ENCODE measurements at regions not wholly inside any gene's neighbourhood (a gene's known extent, or its start where the extent isn't known, plus 50 kb on each side); places are given as distances from the start of the nearest gene placed in this dataset.

DNA sequence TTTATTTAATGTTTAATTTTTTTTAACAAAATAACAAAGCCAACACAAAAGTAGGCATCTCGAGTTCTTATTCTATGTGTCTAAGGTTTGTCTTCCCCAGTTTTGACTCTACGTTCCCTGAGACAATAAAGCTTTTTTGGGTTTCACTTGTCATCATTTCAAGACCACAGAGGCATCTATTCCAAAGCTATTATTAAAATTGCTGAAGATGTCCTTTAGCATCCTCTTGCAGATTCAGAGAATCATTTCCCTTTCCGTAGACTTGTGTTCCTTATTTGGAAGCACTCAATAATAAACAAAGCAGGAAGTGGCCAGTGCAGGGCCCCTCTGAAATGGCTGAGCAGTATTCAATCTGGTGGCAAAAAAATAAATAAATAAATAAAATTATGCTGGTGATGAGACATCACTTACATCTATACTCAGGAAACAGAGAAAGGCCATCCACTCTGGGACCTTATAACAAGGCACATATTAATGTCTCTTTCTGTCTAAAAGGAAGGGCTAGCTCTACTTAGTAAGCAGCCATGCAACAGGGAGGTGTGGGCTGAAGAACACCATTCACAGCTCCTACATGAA lies 362.3 kb downstream of the WDR72 start:
- DNase-seq: no peak

DNA sequence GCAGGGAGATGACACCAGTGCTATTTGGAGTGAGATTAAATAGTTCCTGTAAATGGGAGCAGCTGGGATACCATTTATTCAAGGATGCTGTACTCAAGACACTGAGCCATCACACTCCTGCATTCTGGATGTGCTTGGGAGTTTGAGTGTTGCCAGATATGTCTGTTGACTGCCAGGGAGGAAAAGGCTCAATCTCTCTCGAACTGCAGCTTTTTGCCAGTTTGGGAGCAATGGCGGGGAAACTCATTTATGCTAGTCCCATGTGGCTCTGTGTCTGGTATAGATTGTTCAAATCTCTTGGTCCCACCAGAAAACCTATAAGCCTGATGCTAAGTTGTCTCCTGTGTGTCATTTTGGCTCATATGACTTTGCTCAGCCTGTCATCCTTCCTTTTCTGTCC lies 363.6 kb downstream of the WDR72 start:
- no peak for DNase-seq

DNA sequence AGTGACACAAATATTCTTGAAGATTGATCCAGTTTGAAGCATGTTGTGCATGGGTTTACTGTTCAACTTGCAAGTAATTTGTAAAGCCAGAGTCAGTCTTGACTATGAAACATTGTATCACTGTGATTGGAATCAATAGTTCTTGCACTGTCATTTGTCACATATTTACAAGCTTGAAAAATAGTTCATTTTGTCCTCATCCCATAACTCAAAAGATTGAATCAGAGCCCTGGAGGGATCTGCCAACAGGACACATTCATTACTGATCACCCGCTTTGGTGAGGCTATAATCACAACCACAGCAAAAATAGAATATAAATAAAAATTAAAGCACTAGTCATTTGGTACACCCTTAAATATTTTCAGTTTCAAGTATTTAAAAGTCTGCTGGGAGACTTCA lies 368.9 kb downstream of the WDR72 start:
- no peak for DNase-seq

DNA sequence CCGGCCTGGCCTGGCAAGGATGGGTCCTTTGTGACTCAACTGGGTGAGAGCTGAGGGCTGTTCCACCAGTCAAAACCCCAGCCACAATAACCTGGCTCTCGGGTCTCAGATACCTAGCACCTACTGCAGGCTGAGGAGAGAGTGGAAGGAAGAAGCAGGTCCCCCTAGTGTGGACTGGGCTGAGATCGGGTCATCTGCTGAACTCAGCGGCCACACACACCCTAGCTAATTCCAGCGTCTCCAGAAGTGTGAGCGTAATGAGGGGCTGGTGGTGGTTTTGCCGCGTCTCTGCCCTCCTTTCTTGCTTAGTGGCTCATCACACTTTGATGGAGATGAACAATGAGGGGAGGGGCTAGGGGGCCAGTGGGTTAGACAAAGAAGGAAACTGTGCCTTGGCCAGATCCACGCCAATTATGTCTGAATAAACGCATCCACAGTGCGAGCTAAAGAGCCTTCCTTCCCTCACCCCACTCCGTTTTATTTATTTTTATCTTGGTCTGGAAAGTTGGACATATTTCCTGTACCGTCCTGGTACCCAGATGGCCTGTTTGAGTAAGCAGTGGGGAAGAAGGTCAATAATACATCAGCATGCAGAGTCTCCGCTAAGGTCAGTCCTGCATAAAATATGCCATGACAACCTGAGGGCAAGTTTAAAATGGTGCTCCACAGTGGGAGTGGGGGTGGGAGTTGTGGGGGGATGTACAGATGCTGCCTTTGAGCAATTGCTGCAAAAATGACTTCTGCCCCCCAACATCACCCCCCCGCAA lies 370.0 kb downstream of the WDR72 start:
- no peak for DNase-seq

DNA sequence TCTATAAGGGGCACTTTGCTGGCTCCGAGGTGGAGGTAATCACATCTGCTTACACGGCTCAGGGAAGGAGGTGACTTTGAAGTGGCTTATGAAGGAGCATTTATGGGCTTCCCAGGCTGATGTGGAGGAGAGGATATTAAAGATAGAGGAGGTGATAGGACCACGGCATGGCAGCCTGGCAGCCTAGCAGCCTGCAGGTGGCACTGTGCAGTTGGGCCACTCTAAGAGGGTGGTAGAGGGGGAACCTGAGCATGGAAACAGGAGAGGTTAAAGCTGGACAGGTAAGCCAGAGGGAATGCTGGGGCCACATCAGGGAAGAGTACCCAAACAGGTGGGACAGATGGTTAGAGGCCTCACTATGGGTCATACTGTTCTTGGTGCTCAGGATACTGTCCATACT lies 375.0 kb downstream of the WDR72 start:
- DNase-seq: no peak

DNA sequence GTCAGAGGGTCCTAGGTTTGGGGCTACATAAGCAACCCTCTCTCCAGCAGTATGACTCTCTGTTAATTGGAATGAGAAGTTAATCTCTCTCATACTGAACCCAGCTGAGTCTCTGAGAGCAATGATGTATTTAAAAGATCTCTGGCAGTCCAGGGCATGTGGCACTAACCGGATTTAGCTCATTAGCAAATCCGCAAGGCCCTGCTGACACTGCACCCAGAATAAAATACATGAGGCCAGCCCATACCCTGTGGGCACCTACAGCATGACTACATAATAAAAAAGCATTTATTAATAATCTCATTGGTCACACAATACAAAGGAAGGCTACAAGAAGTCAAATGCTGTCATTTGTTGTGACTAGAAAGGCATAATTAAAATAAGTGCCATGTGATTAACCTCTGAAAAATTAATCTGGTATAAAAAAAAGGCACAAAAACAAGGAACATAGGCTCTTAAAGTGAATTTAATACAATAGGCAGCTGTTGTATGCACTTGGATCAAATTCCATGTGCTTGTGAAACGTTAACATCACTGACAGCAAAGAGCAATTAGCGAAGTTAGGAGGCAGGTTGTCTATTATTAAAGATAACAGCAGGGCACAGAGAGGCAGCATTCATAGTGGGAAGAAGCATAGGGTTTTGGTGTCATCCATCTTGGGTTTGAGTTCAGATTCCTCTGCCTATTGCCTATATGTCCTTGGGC lies 381.2 kb downstream of the WDR72 start:
- DNase-seq: peak; percentile 58

DNA sequence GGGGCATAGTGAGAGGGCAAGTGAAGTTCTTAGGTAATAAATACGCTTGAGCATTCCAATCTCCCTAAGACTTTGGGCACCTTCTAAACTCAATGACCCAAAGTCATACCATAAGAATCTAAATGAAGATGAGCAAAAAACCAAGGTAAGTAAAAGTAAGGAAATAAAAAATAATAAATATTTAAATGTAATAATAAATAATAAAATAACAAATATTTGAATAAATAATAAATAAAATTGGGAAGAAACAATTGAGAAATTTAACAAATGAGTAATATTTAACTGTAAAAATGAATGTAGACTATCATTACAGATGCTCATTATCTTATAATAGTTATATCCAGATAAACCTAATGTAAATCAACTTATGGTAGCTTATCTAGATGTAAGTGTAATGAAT lies 391.7 kb downstream of the WDR72 start:
- DNase-seq: no peak

DNA sequence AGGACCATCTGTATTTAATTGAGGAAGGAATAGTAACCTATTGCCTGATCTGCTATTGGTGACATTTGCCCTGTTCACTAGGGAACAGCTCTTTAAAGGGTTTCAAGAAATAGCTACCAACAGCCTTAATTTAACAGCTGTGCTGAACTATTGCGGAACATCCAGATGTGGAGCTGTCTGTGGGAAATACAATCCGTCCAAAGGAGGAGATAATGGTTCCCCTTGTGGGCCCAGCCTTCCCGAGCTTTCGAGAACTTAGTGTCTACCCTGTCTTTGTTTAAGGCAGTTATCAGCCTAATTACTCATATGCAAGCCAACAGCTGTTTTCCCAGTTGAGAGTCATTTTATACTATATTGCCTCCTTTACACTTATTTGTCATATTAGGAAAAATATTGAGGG lies 398.6 kb downstream of the WDR72 start:
- no peak for DNase-seq

DNA sequence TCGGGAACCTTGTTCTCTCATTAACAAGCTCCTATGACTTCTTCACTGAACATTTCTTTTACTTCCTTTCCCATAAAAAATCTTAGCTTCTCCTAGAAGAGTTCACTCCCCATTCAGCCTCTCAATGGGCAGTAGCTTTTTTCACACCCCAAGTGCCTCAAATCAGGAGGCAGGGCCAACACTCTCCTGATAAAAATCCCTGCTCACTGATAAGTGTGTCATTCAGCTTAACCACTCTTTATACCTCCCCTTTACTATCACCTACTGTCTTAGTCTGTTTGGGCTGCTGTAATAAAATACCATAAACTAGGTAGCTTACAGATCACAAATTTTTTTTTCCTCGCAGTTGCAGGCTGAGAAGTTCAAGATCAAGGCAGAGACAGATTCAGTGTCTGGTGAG lies 400.4 kb downstream of the WDR72 start:
- DNase-seq: no peak

DNA sequence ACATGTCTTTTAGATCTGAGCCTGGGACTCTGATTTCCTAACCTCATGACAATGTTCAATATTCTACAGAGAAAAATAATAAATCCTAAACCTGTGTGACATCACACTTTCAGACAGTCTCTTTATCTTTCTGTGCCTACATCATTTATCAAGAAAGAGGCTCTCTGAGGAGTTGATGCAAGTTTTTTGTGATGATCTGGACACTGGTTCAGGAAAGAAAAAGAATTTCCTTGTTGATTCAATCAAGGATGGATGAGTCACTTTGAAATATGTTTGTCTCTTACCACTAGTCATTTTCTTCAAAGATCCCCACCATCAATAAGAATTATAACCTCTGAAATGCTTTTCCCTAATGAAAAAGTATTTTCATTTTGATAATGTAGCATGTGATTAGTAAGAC lies 404.6 kb downstream of the WDR72 start:
- no peak for DNase-seq

DNA sequence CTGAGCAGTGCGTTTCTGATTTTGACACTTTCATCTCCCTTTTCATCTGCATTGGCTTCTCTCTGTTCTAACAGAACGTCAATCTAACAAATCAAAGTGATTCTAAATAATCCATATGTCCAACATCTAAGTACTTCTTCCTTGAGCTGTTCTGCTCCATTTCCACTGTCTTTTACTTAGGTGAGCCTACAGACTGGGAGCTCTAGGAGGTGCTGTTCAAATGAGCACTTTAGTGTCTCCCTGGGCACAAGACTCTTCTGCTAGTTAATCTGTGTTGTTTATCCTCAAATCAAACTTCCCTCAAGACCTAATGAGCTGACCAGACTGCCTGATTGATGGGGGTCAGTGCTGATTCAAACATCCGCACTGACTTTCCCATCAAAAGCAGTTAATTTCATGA lies 408.1 kb downstream of the WDR72 start:
- DNase-seq: no peak

DNA sequence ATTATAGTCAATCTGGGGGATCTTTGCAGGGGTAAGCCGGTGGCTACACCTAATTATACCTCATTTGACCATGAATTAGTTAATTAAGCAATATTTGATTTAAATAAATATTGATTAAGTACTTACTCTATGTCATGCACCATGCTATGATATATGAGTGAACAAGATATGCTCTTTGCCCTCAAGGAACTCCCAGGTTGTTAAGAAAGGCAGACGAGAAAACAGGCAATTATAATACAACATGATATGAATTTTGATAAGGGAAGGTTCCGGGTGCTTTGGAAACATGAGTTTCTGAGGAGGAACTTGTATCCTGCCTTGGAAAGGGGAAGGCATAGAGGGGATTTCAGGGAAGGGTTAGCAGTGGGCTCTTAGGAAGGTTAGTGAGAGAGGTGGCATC lies 412.9 kb downstream of the WDR72 start:
- DNase-seq: no peak

DNA sequence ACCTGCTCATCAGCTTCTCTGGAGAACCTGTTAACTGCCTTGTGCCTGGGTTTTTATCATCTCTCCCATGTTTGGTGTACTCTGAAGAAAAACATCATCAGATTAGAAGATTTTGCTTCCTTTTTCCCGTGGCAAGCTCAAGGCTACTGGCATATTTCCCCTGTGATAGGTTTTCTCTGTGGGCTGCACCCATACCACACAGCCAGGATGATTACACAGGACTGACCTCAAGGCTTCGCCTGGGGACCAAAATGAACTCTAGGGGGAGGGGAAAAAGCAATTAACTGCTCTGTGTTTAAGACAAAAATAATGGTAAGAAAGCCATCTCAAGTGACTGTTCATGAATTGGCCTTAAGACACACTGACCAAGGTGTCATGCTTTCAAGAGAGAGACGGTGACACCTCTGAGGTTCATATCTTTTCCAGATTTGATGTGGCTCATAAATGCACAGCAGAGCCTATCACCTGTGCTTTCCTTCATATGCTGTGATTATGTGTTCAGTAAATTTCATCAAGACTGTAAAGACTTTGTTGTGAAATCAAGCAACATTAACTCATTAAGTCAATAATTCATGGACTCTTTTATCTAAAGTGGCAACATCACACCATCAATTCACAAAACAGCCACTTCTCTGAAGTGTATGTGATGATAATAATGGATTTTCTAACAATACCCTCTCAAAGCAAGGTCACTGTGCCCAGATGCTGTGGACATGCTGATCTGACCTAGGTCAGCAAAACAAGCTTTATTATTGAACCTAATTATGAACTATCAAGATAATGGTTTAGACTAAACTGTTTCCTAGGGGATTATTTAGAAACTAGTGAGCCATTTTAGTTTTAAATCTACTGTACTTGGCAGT lies 427.9 kb downstream of the WDR72 start:
- DNase-seq: no peak

DNA sequence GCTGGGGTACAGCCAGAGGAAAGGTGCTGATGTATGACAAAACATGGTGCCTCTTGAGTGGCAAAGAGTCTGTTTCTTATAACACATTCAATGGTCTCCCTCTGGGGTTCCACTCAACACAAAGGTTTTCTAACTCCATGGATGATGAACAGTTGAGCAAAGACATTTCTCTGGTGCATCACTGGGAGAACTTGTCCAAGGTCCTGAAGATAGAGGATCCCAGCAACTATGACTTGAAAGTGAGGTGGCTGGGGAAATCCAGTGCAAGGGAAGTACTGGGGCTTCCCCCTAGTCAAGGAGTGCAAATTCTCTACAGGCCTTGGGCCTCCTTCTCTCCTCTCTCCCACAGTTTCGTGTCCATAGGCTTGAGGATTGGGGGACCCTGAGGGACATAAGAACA lies 431.1 kb downstream of the WDR72 start:
- no peak for DNase-seq

DNA sequence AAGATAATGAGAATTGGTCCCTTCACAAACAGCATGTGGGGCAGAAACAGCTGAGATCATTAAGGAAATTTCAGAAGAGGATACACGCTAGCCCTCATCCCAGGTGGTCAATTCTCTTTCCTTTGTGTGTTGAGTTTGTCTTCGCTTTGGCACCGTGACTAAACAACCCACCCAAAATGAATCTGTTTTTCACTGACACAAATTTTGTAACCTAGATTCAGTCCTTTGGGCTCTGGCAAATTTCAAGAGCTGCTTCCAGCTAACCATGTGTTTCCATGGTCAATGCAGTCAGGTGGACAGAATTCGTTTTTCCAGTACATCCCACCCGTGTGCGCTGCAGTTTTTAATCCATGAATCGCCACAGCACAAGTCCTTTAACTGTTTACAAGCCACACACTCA lies 435.4 kb downstream of the WDR72 start:
- no peak for DNase-seq

DNA sequence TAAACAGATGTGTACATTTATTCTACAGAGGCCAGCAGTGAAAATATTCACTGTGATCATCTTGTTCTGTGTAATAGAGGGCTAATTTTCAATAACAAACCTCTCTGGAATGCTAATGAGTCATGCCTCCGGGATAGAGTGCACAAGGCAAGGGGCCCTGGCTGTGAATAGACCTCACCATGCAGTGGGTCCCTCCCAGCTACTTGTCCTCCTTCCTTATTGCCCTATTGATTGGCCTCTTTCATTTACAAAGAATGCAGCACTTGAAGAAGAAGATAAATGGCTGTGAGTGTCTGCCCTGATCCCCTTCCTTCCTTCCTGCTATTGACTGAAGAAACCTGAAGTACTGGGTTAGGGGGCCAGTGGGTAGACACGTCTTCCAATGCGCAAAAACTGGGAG lies 436.3 kb downstream of the WDR72 start:
- DNase-seq: no peak

DNA sequence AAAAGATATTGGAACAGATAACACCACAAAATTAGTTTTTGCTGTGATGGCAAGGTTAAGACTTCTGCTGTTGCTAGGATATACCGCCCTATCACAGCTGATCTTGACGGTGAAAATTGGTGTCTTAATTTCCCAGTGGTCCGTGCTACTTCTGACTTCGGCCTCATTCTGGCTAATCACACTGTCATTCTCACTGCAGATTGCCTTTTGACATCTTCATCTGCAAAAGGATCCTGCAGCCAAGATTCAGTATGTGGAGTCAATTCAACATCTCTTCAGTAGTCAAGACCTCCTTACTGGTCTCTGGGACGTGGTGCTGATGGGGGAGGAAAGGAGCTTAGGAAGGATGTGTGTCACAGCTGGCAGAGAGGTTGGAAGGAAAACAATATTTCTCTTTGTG lies 438.6 kb downstream of the WDR72 start:
- DNase-seq: no peak

DNA sequence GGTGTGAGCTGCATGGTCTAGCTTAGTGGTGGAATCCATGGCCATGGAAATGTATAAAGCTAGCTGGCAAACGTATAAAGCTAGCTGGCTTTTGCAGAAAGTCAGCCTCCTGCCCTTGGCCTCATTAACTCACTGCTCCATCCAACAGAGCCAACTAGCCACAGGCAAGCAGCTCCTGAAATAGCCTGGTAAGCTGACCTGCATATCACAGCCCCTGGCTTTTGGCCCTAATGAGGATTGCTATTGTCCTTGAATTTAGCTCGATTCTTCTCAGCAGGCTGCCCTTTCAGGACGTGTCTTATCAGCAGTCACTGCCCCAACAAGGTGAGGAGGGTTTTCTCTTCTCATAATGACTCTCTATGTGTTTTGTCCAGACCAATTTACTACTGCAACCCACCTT lies 446.8 kb downstream of the WDR72 start:
- no peak for DNase-seq

DNA sequence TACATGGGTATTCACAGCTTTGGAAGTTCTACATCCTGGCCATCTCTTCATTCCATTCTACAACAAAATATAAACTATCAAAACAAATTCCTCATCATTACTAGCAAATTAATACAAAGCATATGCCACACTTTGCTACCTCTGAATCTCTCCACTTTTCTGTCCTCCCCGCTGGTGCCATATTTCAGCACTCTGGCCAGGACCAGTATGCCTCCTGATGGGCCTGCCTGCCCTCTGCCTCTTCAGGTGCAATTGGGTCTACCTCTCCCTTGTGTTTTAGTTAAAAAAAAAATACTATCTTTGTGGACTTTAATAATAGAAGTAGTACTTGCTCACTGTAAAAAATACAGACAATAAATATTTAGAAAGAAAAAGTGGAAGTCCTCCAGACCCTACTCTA lies 448.8 kb downstream of the WDR72 start:
- DNase-seq: no peak

DNA sequence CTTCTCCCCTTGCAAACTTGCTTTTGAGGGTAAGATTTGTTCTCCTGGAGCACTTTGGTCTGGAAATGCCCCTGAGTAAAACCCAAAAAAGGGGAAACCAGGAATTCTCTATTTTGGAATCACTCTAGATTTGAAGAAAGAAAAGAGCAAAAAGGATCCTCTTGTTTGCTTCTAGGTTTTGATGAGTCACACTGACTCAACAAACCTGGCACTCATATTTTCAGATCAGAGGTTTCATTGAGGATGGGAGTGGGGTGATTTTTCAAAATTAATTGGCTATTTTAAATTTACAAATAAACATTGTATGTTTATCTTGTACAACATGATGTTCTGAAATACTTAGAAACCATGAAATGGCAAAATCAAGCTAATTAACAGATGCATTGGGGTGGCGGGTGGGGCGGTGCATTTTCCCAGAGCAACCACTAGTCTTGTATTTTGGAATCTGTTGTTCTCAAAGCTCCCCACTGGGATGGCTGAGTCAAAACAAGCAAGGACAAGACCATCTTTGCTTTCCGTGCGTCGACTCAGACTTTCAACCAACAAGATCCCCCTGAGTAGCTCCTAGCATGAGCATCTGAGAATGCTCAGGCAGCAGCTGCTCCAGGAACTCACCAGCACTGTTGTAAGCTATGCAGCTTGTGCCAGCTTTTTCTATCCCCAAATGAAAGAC lies 451.4 kb downstream of the WDR72 start:
- no peak for DNase-seq

DNA sequence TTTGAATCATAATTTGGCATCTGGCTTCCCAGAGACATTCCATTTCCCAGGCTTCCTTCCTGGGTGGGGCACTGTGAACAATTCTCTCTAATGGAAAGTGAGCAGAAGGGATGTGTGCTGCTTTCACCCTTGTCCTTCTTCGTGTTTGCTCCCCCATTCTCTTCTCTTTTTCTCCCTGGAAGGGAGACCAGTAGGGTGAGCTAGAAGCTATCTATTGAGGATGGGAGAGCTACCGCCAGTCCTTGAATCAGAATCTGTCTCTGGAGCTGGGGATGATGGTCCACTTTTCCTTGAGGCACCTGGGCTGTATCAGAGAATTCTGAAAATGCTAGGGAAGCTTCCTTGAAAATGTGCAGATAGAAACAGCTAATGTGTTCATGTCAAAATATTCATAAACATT lies 453.9 kb downstream of the WDR72 start:
- DNase-seq: no peak

DNA sequence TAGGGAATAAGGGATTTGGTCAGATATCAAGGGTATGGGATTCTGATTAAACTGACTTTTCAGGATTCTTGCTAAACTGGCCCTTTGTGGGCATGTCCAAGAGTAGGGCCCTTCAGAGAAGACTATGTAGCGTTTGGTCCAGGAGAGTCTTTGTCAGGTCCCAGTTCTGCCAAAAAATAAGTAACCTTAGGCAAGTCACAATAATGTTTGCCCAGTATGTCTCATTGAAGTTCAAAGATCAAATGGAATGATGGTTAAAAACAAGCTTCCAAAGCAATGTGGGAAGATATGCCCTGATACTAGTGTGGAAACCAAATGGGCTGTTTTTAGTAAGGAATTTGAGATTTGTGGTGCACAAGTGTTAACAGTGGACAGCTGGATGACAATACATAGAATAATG lies 454.4 kb downstream of the WDR72 start:
- DNase-seq: no peak

DNA sequence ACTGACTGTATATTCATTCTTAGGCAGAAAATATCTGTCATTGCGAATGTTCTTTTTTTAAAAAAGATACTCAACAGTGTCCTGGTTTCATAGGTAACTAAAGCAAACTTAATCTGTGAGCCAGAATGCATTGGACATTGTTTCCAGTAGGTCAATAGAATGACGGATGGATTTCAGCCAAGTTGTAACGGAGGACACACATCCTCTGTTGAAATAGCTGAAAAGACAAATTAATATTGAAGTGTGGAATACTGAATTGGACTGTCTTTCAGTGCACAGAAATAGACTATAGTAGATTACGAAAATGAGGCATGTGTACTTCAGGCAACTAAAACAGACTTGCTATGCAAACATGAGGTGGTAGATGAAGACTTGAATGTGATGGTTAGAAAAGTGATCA lies 461.6 kb downstream of the WDR72 start:
- DNase-seq: no peak
